HG03025 (cell line): ENCODE measurements at regions not wholly inside any gene's neighbourhood (a gene's known extent, or its start where the extent isn't known, plus 50 kb on each side); places are given as distances from the start of the nearest gene placed in this dataset.

Source experiments
- ATAC-seq: cut with Tn5 transposase; IDR thresholded peaks from one replicate; pipeline ENCODE4 v1.9.1; 2021; ENCODE audit warnings: mild to moderate bottlenecking, moderate library complexity; ENCODE audit not compliant: unreplicated experiment, low FRiP score

DNA sequence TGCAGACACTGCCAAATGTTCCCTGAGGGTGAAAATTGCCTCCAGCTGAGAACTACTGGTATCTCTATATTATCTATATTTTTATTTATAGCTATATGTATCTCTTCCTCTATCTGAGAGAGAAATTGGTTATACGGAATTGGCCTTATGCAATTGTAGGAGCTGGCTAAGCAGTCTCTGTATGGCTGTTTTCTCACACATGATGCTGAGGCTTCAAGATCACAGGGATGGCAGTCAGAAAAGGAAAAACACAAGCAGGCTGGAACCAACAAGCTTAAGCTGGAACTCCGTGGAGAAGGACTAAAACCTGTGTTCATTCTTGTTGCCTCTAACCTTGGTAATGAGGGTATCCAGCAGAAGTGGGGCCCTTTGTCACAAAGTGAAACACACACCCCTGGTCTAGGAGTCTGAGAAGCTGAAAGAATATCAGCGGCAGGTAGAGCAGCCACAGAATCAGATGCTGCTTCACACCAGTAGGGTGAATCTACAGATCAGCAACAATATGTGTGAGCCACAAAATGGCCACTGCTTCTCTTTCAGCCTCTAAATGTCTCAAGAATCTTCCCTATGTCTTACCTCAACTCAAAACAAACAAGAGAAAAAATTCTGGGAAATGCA, 166.5 kb upstream of the PPP1R2C start:
- no peak for ATAC-seq

DNA sequence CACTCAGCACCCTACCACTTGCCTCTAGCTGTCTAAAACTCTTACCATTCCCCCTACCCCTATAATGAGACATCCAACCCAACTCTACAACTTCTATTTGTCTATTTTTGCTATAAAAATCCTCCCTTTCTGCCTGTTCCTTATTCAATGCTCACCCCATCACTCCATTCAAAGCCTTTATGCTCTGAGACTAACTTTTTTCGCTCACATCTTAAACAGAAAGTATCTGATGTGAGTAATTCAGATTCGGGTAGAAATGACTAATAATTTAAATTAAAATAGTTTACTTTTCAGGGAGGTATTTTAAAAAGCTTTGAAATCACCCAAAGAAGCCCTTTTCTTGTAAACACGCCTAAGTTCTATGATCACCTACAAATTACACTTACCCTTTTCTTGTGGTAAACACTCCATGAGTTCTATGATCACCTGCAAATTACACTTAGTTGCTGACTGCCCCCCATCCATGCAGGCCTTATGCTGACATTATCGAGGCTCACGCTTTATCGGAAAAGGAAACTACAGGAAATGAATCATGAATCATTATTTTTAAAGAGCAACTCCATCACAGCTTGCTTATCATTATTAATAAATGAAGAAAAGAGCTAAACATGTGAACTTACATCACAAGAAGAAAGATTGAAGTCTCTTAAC, 168.7 kb upstream of the PPP1R2C start:
- no peak for ATAC-seq

DNA sequence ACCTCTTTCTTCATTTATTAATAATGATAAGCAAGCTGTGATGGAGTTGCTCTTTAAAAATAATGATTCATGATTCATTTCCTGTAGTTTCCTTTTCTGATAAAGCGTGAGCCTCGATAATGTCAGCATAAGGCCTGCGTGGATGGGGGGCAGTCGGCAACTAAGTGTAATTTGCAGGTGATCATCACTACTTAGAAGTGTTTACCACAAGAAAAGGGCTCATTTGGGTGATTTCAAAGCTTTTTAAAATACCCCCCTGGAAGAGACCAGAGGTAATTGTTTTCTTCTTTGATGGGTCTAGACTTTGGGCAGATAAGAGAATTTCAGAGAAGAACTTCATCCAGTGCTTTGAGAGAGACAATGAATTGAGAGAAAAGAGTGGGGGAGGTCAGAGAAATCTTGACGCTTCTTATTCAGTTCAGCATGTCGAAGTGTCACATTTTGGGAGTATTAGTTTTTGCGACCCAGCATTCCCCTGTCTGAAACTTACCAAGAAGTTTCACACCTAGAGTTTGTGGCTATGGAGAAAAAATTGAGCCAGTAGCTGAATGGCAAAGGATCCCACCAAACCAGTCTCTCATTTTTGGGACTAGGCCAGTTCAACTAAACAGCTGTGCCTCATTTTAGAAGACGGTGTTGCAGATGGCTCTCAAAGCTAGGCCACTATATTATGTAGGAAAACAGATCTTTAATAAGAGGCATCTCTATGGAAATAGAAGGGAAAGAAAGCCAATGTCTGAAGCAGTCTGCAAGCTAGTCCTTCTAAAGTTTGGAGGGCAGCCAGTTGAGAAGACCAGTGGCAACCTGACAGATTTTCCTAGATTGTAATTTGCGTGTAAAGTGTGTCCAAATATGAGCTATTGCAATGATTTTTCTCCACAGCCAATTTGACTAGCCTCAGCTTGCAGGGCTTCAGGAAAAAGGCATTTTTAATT, 171.0 kb upstream of the PPP1R2C start:
- no peak for ATAC-seq

DNA sequence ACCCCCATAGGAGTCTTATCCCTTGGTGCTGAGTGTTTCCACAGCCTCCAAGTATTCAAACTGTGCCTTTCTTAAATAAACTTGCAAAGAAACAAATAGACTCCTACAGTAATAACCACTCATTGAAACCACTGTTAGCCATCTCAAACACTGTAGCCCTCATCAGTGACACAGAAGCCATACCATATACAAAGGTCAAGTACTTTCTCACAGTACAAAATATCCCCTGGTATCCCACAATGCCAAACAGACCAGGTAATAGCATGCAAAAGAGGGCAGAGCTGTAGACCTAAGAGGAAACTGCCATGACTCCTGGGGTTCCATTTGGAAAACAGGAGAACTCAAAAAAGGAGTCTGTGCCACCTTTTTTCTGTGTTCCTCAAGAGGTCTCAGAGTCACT, 173.8 kb upstream of the PPP1R2C start:
- ATAC-seq: no peak

DNA sequence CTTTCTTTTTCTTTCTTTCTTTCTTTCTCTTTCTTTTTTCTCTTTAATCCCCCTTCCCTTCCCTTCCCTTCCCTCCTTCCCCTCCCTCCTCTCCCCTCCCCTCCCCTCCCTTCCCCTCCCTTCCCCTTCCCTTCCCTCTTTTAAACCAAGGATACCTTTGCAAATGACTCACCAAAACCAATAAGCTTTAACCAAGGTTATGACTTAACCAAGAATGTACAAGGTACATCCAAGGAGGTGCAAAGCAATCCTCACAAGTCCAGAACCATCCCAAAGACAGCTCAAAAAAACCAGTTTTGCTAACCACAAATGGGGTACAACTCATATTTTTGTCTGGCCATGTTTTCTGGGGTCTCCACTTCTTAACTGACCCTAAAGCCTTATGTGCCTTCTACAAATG, 174.7 kb upstream of the PPP1R2C start:
- ATAC-seq: no peak

DNA sequence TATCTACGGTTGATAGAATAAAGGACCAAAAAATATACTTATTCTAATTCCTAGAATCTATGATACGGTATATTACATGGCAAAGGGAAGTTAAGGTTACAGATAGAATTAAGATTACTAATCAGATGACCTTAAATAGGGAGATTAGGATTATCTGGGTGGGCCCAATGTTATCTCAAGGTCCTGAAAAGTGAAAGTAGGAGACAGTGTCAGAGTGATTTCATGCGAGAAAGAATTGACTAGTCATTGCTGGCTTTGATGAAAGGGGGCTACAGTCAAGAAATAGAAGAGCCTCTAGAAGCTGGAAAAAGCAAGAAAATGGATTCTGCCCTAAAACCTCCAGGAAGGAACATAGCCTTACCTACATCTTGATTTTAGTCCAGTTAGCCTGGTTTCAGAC, 176.9 kb upstream of the PPP1R2C start:
- peak; percentile 20 for ATAC-seq

DNA sequence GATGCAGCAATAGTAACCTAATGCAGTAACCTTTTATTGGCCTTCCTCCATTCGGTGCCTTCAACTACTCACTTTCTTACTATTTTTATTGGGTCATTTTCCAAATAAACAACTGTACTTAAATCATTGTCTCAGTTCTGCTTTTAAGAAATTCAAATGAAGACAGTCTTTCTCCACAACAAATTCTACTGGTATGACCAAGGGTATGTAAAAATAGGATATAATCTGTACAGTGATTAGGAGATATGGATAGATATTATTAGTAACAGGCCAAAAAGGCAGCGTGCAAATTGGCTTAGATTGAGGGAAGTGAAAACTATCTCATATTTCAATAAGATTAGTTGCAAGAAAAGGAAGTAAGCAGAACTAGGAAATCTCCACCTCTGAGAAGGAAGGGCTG, 177.4 kb upstream of the PPP1R2C start:
- peak; percentile 74 for ATAC-seq

DNA sequence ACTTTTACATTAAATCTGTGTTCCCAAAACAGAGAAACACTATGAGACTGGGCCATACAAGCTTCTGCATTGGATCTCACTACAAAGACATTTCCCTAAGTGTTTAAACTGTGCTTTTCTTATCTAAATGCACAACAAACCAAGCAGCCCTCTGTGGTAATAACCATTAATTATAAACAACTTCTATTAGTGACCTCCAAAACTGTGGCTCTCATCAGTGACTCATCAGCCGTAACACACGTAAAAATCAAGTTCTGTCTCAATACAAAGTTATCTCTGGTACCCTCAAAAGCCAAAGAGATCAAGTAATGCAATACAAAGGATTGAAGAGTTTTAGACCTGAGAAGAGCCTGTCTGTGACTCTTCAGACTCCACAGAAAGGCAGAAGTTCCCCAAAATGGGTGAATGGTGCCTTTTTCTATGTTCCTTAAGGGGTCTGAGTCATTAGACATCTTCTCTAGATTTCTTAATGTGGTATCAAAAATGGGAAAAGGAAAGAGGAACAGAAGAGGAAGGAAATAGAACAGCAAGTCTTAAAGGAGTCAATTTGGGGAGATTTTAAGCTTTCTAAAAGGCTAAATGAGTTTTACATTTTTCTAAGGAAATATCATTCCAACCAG, 189.8 kb upstream of the PPP1R2C start:
- ATAC-seq: no peak

DNA sequence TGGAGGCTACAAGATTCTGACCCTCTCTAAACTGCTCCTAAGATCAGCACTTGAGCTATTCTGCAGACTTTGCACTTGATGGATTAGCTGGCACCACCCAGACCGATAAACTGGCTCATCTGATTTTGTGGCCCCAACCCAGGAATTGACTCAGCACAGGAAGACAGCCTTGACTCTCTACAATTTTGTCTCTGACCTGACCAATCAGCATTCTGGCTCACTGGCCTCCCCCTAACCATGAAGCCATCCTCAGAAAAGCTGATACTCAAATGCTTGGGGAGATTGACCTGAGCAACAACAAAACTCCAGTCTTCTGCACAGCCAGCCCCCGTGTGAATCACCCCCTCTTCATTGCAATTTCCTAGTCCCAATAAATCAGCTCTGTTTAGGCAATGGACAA, 195.4 kb upstream of the PPP1R2C start:
- ATAC-seq: no peak

DNA sequence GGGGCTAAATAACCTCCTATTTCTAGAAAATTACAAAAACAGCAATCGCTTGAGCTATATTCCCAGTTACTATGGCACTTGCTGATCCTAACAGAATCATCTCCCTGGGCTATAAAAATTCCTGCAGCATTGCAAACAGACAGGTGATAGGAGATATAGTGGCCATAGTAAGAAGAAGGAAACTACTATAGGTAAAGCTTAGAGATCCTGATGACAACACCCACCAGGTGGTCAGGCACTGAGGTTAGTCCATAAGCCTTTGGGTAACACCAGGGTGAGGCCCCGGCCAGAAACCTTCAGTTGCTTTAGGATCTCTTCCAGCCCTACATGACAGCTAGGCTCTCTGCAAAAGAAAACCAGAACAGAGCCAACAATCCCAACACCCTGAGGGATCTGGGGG, 197.9 kb upstream of the PPP1R2C start:
- ATAC-seq: no peak

DNA sequence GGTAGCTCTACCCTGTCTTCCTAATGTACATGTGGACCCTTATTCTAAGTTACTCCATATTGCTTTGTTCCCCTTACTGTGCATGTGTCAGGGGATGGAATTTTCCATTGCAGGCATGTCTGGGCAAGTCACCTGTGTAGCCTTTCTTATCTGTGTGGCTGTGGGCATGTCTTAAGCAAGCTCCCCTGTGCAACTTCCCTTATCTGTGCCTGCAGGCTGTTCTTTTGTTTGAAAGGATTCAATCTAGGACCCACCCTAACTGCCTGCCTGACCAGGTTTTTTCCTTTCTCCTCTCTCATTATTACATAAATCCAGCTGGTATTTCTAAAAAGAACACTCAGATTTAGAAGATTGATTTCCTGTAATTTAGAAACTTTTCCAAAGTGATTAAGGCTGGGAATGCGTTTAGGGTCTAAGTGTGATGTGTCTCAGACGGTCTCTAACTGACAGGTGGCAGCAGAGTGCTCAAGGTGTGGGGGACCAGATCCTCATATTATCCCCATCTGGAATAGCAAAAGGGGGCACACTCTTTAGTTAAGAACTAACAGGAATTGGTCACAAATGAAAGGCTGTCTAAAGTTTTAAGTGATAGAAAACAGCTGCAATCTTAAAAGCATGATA, 198.9 kb upstream of the PPP1R2C start:
- no peak for ATAC-seq

DNA sequence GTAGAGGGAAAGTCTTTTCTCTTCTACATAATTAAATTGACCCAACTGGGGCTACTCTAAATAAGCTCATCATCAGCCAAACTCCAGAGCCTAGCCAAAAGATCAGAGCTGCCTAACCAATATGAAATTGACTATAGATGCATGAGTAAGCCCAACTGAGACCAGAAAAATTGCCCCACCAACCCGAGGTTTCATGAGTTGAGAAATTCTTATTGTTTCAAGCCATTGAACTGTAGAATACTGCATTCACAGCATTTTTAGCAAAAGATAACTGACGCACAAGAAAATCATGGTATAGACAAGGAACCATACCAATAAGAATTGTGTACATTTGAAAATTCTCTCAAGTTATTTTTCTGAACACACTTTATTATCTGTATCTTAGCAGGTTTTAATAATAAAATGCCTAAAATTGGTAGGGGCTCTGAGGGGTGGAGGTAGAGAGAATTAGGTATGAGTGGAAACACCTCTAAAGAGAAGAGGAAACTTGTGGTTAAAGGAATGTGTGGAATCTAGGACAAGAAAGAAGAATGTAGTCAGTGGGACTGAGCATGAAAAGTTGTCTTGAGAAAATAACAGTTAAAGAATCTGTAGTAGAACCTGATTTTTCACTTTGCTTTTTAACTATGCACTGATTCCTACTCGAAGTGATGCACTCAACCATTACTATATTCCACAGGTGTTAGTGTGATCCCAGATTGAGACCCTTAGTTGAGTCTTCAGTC, 200.9 kb upstream of the PPP1R2C start:
- ATAC-seq: no peak

DNA sequence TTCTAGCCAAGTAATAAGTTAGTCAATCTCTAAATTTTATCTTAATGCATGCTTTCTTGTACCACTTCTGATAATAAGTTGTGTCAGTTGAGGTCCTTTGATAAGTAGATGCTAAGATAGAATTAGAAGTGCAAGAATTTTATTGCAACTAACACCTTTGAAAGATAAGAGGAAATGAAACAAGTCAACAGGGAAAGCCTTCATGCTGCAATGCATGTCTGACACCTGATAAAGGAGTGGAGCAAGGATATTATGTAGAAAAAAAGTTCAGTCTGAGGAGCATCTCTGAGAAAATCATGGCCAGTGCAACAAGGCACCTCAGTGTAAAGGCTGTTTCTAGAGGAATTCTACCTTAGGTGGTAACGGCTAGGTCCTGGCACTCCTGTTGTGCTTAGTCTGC, 210.7 kb upstream of the PPP1R2C start:
- ATAC-seq: no peak

DNA sequence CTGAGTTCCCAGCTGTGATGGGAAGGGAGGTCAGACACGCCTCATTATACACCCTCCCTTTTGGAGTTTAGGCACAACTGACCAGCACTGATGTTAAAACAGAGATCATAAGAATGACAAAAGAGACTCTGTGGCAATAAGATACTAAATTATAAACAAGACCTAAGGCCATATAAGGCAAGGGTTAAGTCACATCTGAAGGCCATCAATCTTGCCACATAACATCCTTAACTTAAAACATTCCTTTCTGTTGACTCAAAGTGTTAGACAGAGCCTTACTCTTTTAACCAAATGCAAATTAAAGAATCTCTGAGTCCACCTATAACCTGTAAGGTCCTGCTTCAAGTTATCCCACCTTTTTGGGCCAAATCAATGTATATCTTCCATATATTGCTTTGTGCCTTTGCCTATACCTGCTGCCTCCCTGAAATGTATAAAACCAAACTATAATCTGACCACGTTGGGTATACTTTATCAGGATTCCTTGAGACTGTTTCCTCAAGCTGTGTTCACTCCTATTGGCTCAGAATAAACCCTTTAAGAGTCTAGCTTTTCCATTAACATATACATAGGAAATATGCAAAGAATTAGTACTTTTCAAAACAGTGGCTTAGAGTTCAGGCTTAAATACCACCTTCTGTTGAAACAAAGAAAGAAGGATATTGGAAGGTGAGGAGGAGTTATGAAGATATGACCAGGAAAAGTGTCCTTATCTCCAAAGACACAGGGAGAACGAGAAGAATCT, 214.4 kb upstream of the PPP1R2C start:
- ATAC-seq: no peak

DNA sequence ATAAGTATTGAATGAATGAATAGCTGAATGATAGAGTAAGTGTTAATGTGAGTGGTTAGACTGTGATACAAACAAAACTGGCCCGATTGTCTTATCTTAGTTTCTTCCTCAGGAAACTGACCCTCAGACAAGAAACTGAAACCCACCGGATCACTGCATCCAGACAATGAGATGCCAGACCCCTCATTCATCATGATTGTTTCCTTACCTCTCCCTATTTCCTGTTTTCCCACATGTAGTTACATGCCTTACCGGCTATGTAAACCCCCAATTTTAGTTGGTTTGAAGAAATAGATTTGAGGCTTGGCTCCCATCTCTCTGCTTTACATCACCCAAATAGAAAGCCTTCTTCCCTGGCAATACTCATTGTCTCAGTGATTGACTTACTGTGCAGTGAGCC, 218.9 kb upstream of the PPP1R2C start:
- ATAC-seq: no peak

DNA sequence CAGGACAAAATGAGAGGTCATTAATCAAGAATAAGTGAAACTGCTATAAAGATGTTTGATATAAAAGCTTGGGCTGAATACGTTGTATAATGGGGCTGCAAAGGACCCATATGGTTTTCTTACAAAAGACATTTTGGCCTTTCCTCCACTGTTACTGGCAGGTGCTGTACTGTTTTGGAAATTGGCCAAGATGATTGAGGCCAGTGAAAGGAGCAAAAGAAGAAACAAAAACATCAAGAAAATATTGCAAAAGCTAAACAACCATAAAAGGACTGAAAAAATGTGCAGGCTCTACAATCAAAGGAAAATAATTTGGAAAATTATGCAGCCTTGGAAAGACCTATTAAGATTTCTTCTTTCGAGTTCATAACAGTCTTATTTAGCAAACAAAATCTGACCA, 222.2 kb upstream of the PPP1R2C start:
- ATAC-seq: no peak

DNA sequence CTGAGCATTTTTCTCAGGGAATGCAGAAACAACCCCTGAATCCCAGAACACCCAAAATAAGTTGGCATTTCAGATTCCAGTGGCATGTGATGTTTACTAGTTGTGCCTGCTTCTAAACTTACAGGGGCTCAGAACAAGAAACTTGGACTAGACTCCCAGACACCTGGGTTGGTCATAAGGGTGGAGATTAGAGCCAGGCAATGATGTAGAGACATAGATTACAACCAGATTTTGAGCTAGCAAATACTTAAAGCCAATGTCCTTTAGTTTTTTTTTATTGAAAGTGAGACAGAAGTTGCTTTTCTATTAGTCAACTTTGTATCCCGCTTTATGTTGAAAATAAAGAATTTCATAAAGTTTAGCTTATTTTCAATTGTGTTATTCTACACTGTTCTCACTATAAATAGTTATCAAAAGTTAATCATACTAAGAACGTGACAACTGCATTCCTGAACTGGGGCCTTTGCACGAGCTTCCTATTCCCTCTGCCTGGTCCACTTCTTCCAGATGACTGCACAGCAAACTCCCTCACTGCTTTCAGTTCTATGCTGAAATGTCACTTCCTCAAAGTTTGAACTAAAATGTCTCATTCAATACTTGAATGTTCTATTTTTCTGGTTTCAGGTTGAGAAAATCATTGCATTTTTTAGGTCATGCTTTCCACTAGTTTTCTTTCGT, 224.7 kb upstream of the PPP1R2C start:
- peak; percentile 89 for ATAC-seq

DNA sequence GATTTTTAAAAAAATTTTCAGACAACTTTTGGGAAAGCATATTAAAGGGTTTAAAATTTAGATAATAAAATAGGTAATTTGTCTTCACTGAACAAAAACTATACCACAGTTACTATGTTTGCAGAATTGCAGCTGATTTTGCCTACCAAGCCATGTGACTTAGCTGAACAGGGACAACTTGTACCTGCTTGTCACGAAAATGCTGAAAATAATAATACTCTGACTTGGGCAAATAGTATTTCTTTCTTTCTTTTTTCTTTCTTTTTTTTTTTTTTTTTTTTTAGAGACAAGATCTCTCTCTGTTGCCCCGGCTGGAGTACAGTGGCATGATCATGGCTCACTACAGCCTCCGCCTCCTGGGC, 225.2 kb upstream of the PPP1R2C start:
- peak; percentile 34 for ATAC-seq

DNA sequence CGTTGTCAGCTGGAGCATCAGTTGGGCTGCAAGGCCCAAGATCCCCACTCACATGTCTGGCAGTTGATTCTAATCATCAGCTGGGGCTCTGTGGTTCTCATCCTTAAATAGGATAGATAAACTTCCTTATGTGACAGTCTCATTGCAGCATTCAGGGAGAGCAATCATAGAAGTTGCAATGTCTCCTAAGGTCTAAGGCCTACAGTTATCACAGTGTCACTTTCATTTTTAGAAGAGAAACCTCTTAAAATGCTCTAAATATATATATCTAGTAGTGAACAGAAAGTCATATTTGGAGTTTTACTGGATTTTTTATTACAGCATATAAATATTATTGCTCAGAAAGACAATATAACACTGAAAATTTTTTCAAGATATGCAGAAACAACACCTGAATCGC, 226.0 kb upstream of the PPP1R2C start:
- no peak for ATAC-seq
